ENCODE measurements at regions not wholly inside any gene's neighbourhood (a gene's known extent, or its start where the extent isn't known, plus 50 kb on each side); places are given as distances from the start of the nearest gene placed in this dataset.

GRCh38 chr22:49368976-49369725 lies 458.5 kb downstream of the BRD1 start:
- no peaks in the 10 kb centered on the region for H3K27me3 ChIP-seq (ENCODE audit: control insufficient read depth, insufficient read depth, low read length)
- intact Hi-C loops (cut with micrococcal nuclease) = no loop called here
- H2BK5ac ChIP-seq (ENCODE audit: low read depth, low read length, poor library complexity, severe bottlenecking) = no peak overlapping the region
- in situ Hi-C loops (cut with MboI; ENCODE audit: low sequenced_read_pairs) = no loop called here
- H2BK15ac ChIP-seq (ENCODE audit: low read depth, low read length) = no peak overlapping the region
- H3K27ac ChIP-seq (ENCODE audit: insufficient read depth, low read length) = no peak overlapping the region
- H3K36me3 ChIP-seq (ENCODE audit: control insufficient read depth, insufficient read depth, low read length) = no peaks in the 10 kb centered on the region
- no peaks in the 10 kb centered on the region for H3K9me1 ChIP-seq (ENCODE audit: insufficient read depth, low read length)
- ATAC-seq (ENCODE audit: low read depth) (no peak), DNase-seq (no peak)
- no peak overlapping the region for H2AK9ac ChIP-seq (replicated peaks; ENCODE audit: low read depth, low read length, poor library complexity)
- BruUV-seq (replicated peaks) = no TSS peak
- no peak overlapping the region for H4K5ac ChIP-seq (ENCODE audit: low read depth, low read length)
- dilution Hi-C loops (cut with HindIII; ENCODE audit: low sequenced_read_pairs, unreplicated experiment) = no loop called here
- CTCF ChIA-PET = no interaction called here
- no peak overlapping the region for H3K18ac ChIP-seq (ENCODE audit: low read depth, low read length)
- H3K14ac ChIP-seq (replicated peaks; ENCODE audit: low read depth, low read length) = no peak overlapping the region
- no peak overlapping the region for H2BK20ac ChIP-seq (ENCODE audit: low read depth, low read length)
- H3K56ac ChIP-seq (ENCODE audit: extremely low read depth, insufficient read depth, low read length) = no peak overlapping the region
- no peak overlapping the region for H2AK5ac ChIP-seq (ENCODE audit: low read depth, low read length)
- H3K4me3 ChIP-seq (ENCODE audit: insufficient read depth, low read depth, low read length) = no peak overlapping the region
- H3K23ac ChIP-seq (ENCODE audit: low read depth, low read length) = no peak overlapping the region
- peaks cover 78% of the 10 kb centered on the region for H3K9me3 ChIP-seq (ENCODE audit: control insufficient read depth, insufficient read depth, low read length)
- WGBS, 2 experiments (ENCODE audit: extremely low coverage in 2 of 2, insufficient read length in 1 of 2) = 51% methylated on average over 23 of the region's 41 CpGs; no CpG with 5 or more reads in 1 of the 2 experiments
- H4K91ac ChIP-seq (ENCODE audit: insufficient read depth, low read depth, low read length) = no peak overlapping the region
- H3K4ac ChIP-seq (ENCODE audit: low read depth, low read length) = no peak overlapping the region
- no peaks in the 10 kb centered on the region for H4K20me1 ChIP-seq (ENCODE audit: insufficient read depth, low read length)
- no peak overlapping the region for H3K4me2 ChIP-seq (ENCODE audit: low read depth, low read length)
- no peak overlapping the region for H3K9ac ChIP-seq (ENCODE audit: low read depth, low read length)
- H3K4me1 ChIP-seq (ENCODE audit: control insufficient read depth, insufficient read depth, low read length) = no peaks in the 10 kb centered on the region
- TF ChIP-seq RCOR1 (IDR thresholded peaks at IDR 0.05; ENCODE audit: insufficient replicate concordance, low read length) = no peak
- TF ChIP-seq RFX5 (IDR thresholded peaks at IDR 0.05; ENCODE audit: low read depth, low read length) = no peak
- no peak for TF ChIP-seq NFE2L2 (IDR thresholded peaks at IDR 0.05; ENCODE audit: low read depth, low read length)
- TF ChIP-seq MXI1 (IDR thresholded peaks at IDR 0.05; ENCODE audit: borderline replicate concordance, low read depth, low read length) = no peak
- no peak for TF ChIP-seq USF2 (IDR thresholded peaks at IDR 0.05; ENCODE audit: low read depth, low read length)
- no peak for TF ChIP-seq BHLHE40 (IDR thresholded peaks at IDR 0.05; ENCODE audit: low read depth, low read length)
- TF ChIP-seq MAFK (IDR thresholded peaks at IDR 0.05; ENCODE audit: low read depth, low read length) = no peak
- TF ChIP-seq ELK1 (IDR thresholded peaks at IDR 0.05; ENCODE audit: borderline replicate concordance, low read depth, low read length) = no peak
- no peak for TF ChIP-seq CEBPB (IDR thresholded peaks at IDR 0.05; ENCODE audit: low read depth, low read length)
- no peak for TF ChIP-seq POLR2A (IDR thresholded peaks at IDR 0.05; ENCODE audit: low read depth, low read length)
- no peak for TF ChIP-seq RAD21 (IDR thresholded peaks at IDR 0.05; ENCODE audit: low read length)
- TF ChIP-seq SMC3 (IDR thresholded peaks at IDR 0.05; ENCODE audit: low read depth, low read length) = no peak
- TF ChIP-seq CTCF (conservative IDR thresholded peaks at IDR 0.05; ENCODE audit: low read depth, low read length) = no peak
- TF ChIP-seq FOS (IDR thresholded peaks at IDR 0.05; ENCODE audit: low read depth, low read length) = no peak
- H2BK120ac ChIP-seq (ENCODE audit: low read depth, low read length) = no peak overlapping the region
- POLR2A ChIA-PET (ENCODE audit: unreplicated experiment) = no interaction called here
- no peaks in the 10 kb centered on the region for H3K79me1 ChIP-seq (ENCODE audit: low read depth in 1 of 2, low read length in 2 of 2)
- no peak overlapping the region for H4K8ac ChIP-seq (ENCODE audit: low read depth in 2 of 2, low read length in 2 of 2)
- no peak overlapping the region for H2AFZ ChIP-seq (replicated peaks; ENCODE audit: low read length, poor library complexity)

Data from IMR-90 (cell line).